ENCODE measurements at regions not wholly inside any gene's neighbourhood (a gene's known extent, or its start where the extent isn't known, plus 50 kb on each side); places are given as distances from the start of the nearest gene placed in this dataset.

- Histone ChIP-seq H4K20me1 (ENCODE audit: insufficient read depth) (no peaks in the 10 kb centered on the region), H3K9me3 (ENCODE audit: low read length) (peaks cover 7% of the 10 kb centered on the region), H3F3A (ENCODE audit: insufficient read depth, low read length, poor library complexity, severe bottlenecking) (no peaks in the 10 kb centered on the region), H2AFZ (ENCODE audit: low read depth, low read length) (no peak overlapping the region), H3K27ac (ENCODE audit: low read length) (no peak overlapping the region), H3K4me2 (ENCODE audit: low read length) (no peak overlapping the region), H3K4me3 (ENCODE audit: low read length) (no peak overlapping the region), H3K9me2 (ENCODE audit: insufficient read depth, low read length) (no peaks in the 10 kb centered on the region), H3K36me3 (ENCODE audit: insufficient read depth, low read length) (no peaks in the 10 kb centered on the region), H3K27me3 (ENCODE audit: insufficient read depth, low read depth, low read length) (no peaks in the 10 kb centered on the region), H3K9ac (ENCODE audit: low read length) (no peak overlapping the region), H3K79me2 (replicated peaks; ENCODE audit: insufficient read depth, low read length) (no peaks in the 10 kb centered on the region)
- TF ChIP-seq SMC3 (conservative IDR thresholded peaks at IDR 0.05; ENCODE audit: poor library complexity) (no peak), RAD21 (conservative IDR thresholded peaks at IDR 0.05) (no peak), MXI1 (conservative IDR thresholded peaks at IDR 0.05; ENCODE audit: poor library complexity, severe bottlenecking) (no peak), TAF1 (IDR thresholded peaks at IDR 0.05; ENCODE audit: low read depth) (no peak), REST (IDR thresholded peaks at IDR 0.05; ENCODE audit: borderline replicate concordance) (no peak), CTCF (IDR thresholded peaks at IDR 0.05; ENCODE audit: poor library complexity, severe bottlenecking) (no peak), EP300 (conservative IDR thresholded peaks at IDR 0.05; ENCODE audit: poor library complexity, severe bottlenecking) (no peak), POLR2AphosphoS5 (IDR thresholded peaks at IDR 0.05) (no peak)
These were observed 58.8 kb upstream of the MOCS1 start for GRCh38 chr6:39992861-39993622.

Measured in neural cell (in vitro differentiated cells).